NB4 (cell line): ENCODE measurements at regions not wholly inside any gene's neighbourhood (a gene's known extent, or its start where the extent isn't known, plus 50 kb on each side); places are given as distances from the start of the nearest gene placed in this dataset.
"Not testable (repeated sequence)": the region's sequence is repeated elsewhere in the genome, so short reads cannot be mapped to it uniquely, and the experiment has no call there.

Experiments
- DNase-seq: peaks from one replicate; pipeline ENCODE4 v3.0.0; 2010; ENCODE audit warnings: low read depth
- H3K4me3 ChIP-seq: one replicate; pipeline ENCODE4 v1.5.1; 2011; ENCODE audit warnings: mild to moderate bottlenecking, low read depth, low read length, moderate library complexity
- CTCF ChIP-seq: IDR thresholded peaks from one replicate; pipeline ENCODE4 v1.5.1; 2012; ENCODE audit warnings: low read depth, low read length
- MAX ChIP-seq: IDR thresholded peaks from 2 replicates; pipeline ENCODE4 v1.6.1; 2011; ENCODE audit warnings: low read depth, low read length
- MYC ChIP-seq: IDR thresholded peaks from 2 replicates; pipeline ENCODE4 v1.6.1; 2011; ENCODE audit warnings: low read depth, low read length
- POLR2A ChIP-seq: IDR thresholded peaks from 2 replicates; pipeline ENCODE4 v1.6.1; 2011; ENCODE audit warnings: mild to moderate bottlenecking; ENCODE audit not compliant: insufficient read length; ENCODE audit errors: extremely low read depth

GRCh38 chr3:25056-25455 is 171.5 kb upstream of the CHL1 start:
- DNase-seq = no peak
- TF ChIP-seq MYC = no peak
- TF ChIP-seq POLR2A = no peak
- no peak for TF ChIP-seq CTCF
- TF ChIP-seq MAX = no peak
- no peak overlapping the region for H3K4me3 ChIP-seq

GRCh38 chr3:35985-36384 is 160.6 kb upstream of the CHL1 start:
- not testable (repeated sequence) for DNase-seq, H3K4me3 ChIP-seq

GRCh38 chr3:42871-43744 is 153.5 kb upstream of the CHL1 start:
- peak; percentile 3 for DNase-seq
- H3K4me3 ChIP-seq = not testable (repeated sequence)

GRCh38 chr3:44028-44676 is 152.4 kb upstream of the CHL1 start:
- TF ChIP-seq CTCF (no peak), MAX (no peak), POLR2A (no peak), MYC (no peak)
- no peak overlapping the region for H3K4me3 ChIP-seq
- DNase-seq = no peak

- not testable (repeated sequence) for DNase-seq, H3K4me3 ChIP-seq
Observed at GRCh38 chr3:44941-45340, 151.6 kb upstream of the CHL1 start.

GRCh38 chr3:46576-46975 is 150.0 kb upstream of the CHL1 start:
- H3K4me3 ChIP-seq = no peak overlapping the region
- DNase-seq = no peak
- TF ChIP-seq POLR2A (no peak), CTCF (no peak), MYC (no peak), MAX (no peak)

GRCh38 chr3:53441-53840 is 143.1 kb upstream of the CHL1 start:
- not testable (repeated sequence) for DNase-seq

GRCh38 chr3:54240-54639 is 142.3 kb upstream of the CHL1 start:
- DNase-seq = no peak
- no peak overlapping the region for H3K4me3 ChIP-seq
- TF ChIP-seq MYC (no peak), MAX (no peak), CTCF (no peak), POLR2A (no peak)

More at GRCh38 chr3:53441-53840, 143.1 kb upstream of the CHL1 start:
- H3K4me3 ChIP-seq = not testable (repeated sequence)
